Smooth muscle cell (in vitro differentiated cells): ENCODE measurements at regions not wholly inside any gene's neighbourhood (a gene's known extent, or its start where the extent isn't known, plus 50 kb on each side); places are given as distances from the start of the nearest gene placed in this dataset.

Experiments used
- DNase-seq: peaks from one replicate; lab custom pipeline; 2025; ENCODE audit not compliant: unreplicated experiment; lab: John Stamatoyannopoulos, UW
- H2AFZ ChIP-seq: fragments of 200-600 bp; sonication (generic); 2 replicates; pipeline ENCODE4 v1.6.0; 2016; ENCODE audit warnings: antibody characterized with exemption, low read depth, mild to moderate bottlenecking
- H3F3A ChIP-seq: fragments of 200-600 bp; sonication (generic); 2 replicates; pipeline ENCODE4 v1.6.0; 2017; ENCODE audit warnings: antibody characterized with exemption, low read depth
- H3K27ac ChIP-seq: fragments of 200-600 bp; sonication (generic); 2 replicates; pipeline ENCODE4 v1.5.1; 2016; ENCODE audit warnings: low read depth, mild to moderate bottlenecking
- H3K27me3 ChIP-seq: fragments of 200-600 bp; sonication (generic); 2 replicates; pipeline ENCODE4 v1.6.1; 2016; ENCODE audit warnings: low read depth, mild to moderate bottlenecking
- H3K36me3 ChIP-seq: fragments of 200-600 bp; sonication (generic); 2 replicates; pipeline ENCODE4 v1.5.1; 2016; ENCODE audit warnings: low read depth
- H3K4me1 ChIP-seq: fragments of 200-600 bp; sonication (generic); 2 replicates; pipeline ENCODE4 v1.5.1; 2016; ENCODE audit warnings: low read depth
- H3K4me2 ChIP-seq: fragments of 200-600 bp; sonication (generic); 2 replicates; pipeline ENCODE4 v1.6.0; 2016; ENCODE audit warnings: mild to moderate bottlenecking
- H3K4me3 ChIP-seq: fragments of 200-600 bp; sonication (generic); 2 replicates; pipeline ENCODE4 v1.5.1; 2016; ENCODE audit warnings: mild to moderate bottlenecking
- H3K79me2 ChIP-seq: fragments of 200-600 bp; sonication (generic); 2 replicates; pipeline ENCODE4 v1.6.0; 2016; ENCODE audit warnings: low read depth, mild to moderate bottlenecking
- H3K9ac ChIP-seq: fragments of 200-600 bp; sonication (generic); 2 replicates; pipeline ENCODE4 v1.6.0; 2016; ENCODE audit warnings: low read depth
- H3K9me3 ChIP-seq: fragments of 200-600 bp; sonication (generic); replicated peaks from 2 replicates; pipeline ENCODE4 v1.5.1; 2016; ENCODE audit warnings: low read depth
- H4K20me1 ChIP-seq: fragments of 200-600 bp; sonication (generic); 2 replicates; pipeline ENCODE4 v1.6.0; 2016; ENCODE audit warnings: low read depth
- CTCF ChIP-seq: fragments of 200-600 bp; sonication (generic); IDR thresholded peaks from 2 replicates; pipeline ENCODE4 v1.5.1; 2017; ENCODE audit warnings: borderline replicate concordance, mild to moderate bottlenecking, antibody characterized with exemption; ENCODE audit not compliant: insufficient read depth, poor library complexity, severe bottlenecking
- WGBS: methylation state at CpG from one replicate; pipeline ENCODE4 v1.1.7; 2016; ENCODE audit warnings: low lambda C conversion rate; 5-methylcytosine and 5-hydroxymethylcytosine counted together

- Histone ChIP-seq H3K79me2 (no peaks in the 10 kb centered on the region), H3K36me3 (no peaks in the 10 kb centered on the region), H3K9me3 (no peaks in the 10 kb centered on the region), H3K4me1 (no peaks in the 10 kb centered on the region), H2AFZ (no peak overlapping the region), H3F3A (no peaks in the 10 kb centered on the region), H4K20me1 (no peaks in the 10 kb centered on the region), H3K9ac (no peak overlapping the region), H3K27me3 (no peaks in the 10 kb centered on the region), H3K4me3 (no peak overlapping the region), H3K27ac (no peak overlapping the region), H3K4me2 (no peak overlapping the region)
- no peak for TF ChIP-seq CTCF
- 94% methylated on average over 16 of the region's 16 CpGs for WGBS
- DNase-seq = no peak
Measured at GRCh38 chr5:3031733-3032378, 280.4 kb upstream of the IRX2 start.

- 94% methylated on average over 21 of the region's 21 CpGs for WGBS
- no peaks in the 10 kb centered on the region for H3K36me3 ChIP-seq
- no peak overlapping the region for H3K4me2 ChIP-seq
- no peaks in the 10 kb centered on the region for H3K4me1 ChIP-seq
- no peak overlapping the region for H3K27ac ChIP-seq
- H3K27me3 ChIP-seq = no peaks in the 10 kb centered on the region
- H2AFZ ChIP-seq = no peak overlapping the region
- H3F3A ChIP-seq = no peaks in the 10 kb centered on the region
- TF ChIP-seq CTCF = no peak
- no peaks in the 10 kb centered on the region for H3K79me2 ChIP-seq
- H3K9ac ChIP-seq = no peak overlapping the region
- H3K4me3 ChIP-seq = no peak overlapping the region
- H4K20me1 ChIP-seq = no peaks in the 10 kb centered on the region
- no peak for DNase-seq
- no peaks in the 10 kb centered on the region for H3K9me3 ChIP-seq
Measured at GRCh38 chr5:3030511-3031165, 279.2 kb upstream of the IRX2 start.

- Histone ChIP-seq H2AFZ (no peak overlapping the region), H3K27ac (no peak overlapping the region), H3K9me3 (no peaks in the 10 kb centered on the region), H3K4me3 (no peak overlapping the region), H3K36me3 (no peaks in the 10 kb centered on the region), H3K4me1 (no peaks in the 10 kb centered on the region), H3K79me2 (no peaks in the 10 kb centered on the region), H4K20me1 (no peaks in the 10 kb centered on the region), H3K27me3 (no peaks in the 10 kb centered on the region), H3K4me2 (no peak overlapping the region), H3F3A (no peaks in the 10 kb centered on the region), H3K9ac (no peak overlapping the region)
- no peak for TF ChIP-seq CTCF
- DNase-seq = no peak
- WGBS = 97% methylated on average over 9 of the region's 9 CpGs
Measured at GRCh38 chr5:3029396-3029795, 277.9 kb upstream of the IRX2 start.
